ENCODE measurements at regions not wholly inside any gene's neighbourhood (a gene's known extent, or its start where the extent isn't known, plus 50 kb on each side); places are given as distances from the start of the nearest gene placed in this dataset.

GRCh38 chr7:106354822-106355221 lies 70.0 kb upstream of the NAMPT start:
- Mint-ChIP-seq H3K27me3 (ENCODE audit: low read depth in 2 of 2) (peaks cover 10 to 39% of the 10 kb centered on the region in 2 donors), H3K4me3 (no peak overlapping the region), H3K4me1 (no peaks in the 10 kb centered on the region), H3K27ac (no peak overlapping the region), H3K36me3 (peaks cover 5% of the 10 kb centered on the region), H3K9me3 (no peaks in the 10 kb centered on the region)
- ATAC-seq: no peak
- no peak for TF ChIP-seq CTCF (IDR thresholded peaks at IDR 0.05)
- Histone ChIP-seq H3K27me3 (ENCODE audit: control insufficient read depth, insufficient read depth, low read length) (no peaks in the 10 kb centered on the region), H3K27ac (ENCODE audit: low read length) (no peak overlapping the region), H3K9me3 (ENCODE audit: control insufficient read depth, insufficient read depth, low read length) (no peaks in the 10 kb centered on the region), H3K4me3 (ENCODE audit: low read length) (no peak overlapping the region), H3K36me3 (ENCODE audit: control insufficient read depth, insufficient read depth, low read length) (no peaks in the 10 kb centered on the region), H3K4me1 (ENCODE audit: control insufficient read depth, insufficient read depth, low read length) (no peaks in the 10 kb centered on the region)
- WGBS (ENCODE audit: insufficient coverage): 94% methylated on average over 3 of the region's 3 CpGs
- DNase-seq: no peak
- intact Hi-C loops (cut with micrococcal nuclease): no loop called here

GRCh38 chr7:106353944-106354343 lies 69.2 kb upstream of the NAMPT start:
- Histone ChIP-seq H3K9me3 (ENCODE audit: control insufficient read depth, insufficient read depth, low read length) (peaks cover 5% of the 10 kb centered on the region), H3K27me3 (ENCODE audit: control insufficient read depth, insufficient read depth, low read length) (no peaks in the 10 kb centered on the region), H3K27ac (ENCODE audit: low read length) (no peak overlapping the region), H3K4me1 (ENCODE audit: control insufficient read depth, insufficient read depth, low read length) (no peaks in the 10 kb centered on the region), H3K36me3 (ENCODE audit: control insufficient read depth, insufficient read depth, low read length) (no peaks in the 10 kb centered on the region), H3K4me3 (ENCODE audit: low read length) (no peak overlapping the region)
- TF ChIP-seq CTCF (IDR thresholded peaks at IDR 0.05): no peak
- Mint-ChIP-seq H3K9me3 (peaks cover 2 to 5% of the 10 kb centered on the region in 2 donors), H3K27ac (no peak overlapping the region), H3K4me1 (no peaks in the 10 kb centered on the region), H3K27me3 (ENCODE audit: low read depth in 2 of 2) (peaks cover 9 to 37% of the 10 kb centered on the region in 2 donors), H3K4me3 (no peak overlapping the region), H3K36me3 (no peaks in the 10 kb centered on the region)
- intact Hi-C loops (cut with micrococcal nuclease): no loop called here
- ATAC-seq: no peak
- WGBS (ENCODE audit: insufficient coverage): no CpG with 5 or more reads among the region's 1 CpG
- DNase-seq: no peak

- Histone ChIP-seq H3K4me1 (ENCODE audit: control insufficient read depth, insufficient read depth, low read length) (peaks cover 3% of the 10 kb centered on the region), H3K9me3 (ENCODE audit: control insufficient read depth, insufficient read depth, low read length) (peaks cover 6% of the 10 kb centered on the region), H3K27me3 (ENCODE audit: control insufficient read depth, insufficient read depth, low read length) (no peaks in the 10 kb centered on the region), H3K27ac (ENCODE audit: low read length) (no peak overlapping the region), H3K4me3 (ENCODE audit: low read length) (no peak overlapping the region), H3K36me3 (ENCODE audit: control insufficient read depth, insufficient read depth, low read length) (no peaks in the 10 kb centered on the region)
- Mint-ChIP-seq H3K27ac (no peak overlapping the region), H3K4me3 (no peak overlapping the region), H3K36me3 (peaks cover 14% of the 10 kb centered on the region), H3K9me3 (peaks cover 2 to 8% of the 10 kb centered on the region in 2 donors), H3K4me1 (peaks cover 20 to 29% of the 10 kb centered on the region in 2 donors), H3K27me3 (ENCODE audit: low read depth in 2 of 2) (peaks cover 12 to 22% of the 10 kb centered on the region in 2 donors)
- intact Hi-C loops (cut with micrococcal nuclease): no loop called here
- no peak for TF ChIP-seq CTCF (IDR thresholded peaks at IDR 0.05)
- no peak for ATAC-seq
- no peak for DNase-seq
Observed at GRCh38 chr7:106348231-106348630, 63.4 kb upstream of the NAMPT start.

GRCh38 chr7:106347229-106347833 lies 62.5 kb upstream of the NAMPT start:
- H3K36me3 ChIP-seq (ENCODE audit: control insufficient read depth, insufficient read depth, low read length): no peaks in the 10 kb centered on the region
- Mint-ChIP-seq H3K36me3 (peaks cover 14% of the 10 kb centered on the region), H3K4me1 (peaks cover 20 to 29% of the 10 kb centered on the region in 2 donors), H3K4me3 (peak overlapping the region; percentile 4), H3K27me3 (ENCODE audit: low read depth in 2 of 2) (peaks cover 12 to 22% of the 10 kb centered on the region in 2 donors), H3K27ac (peak overlapping the region; percentile 12 to 72), H3K9me3 (peaks cover 2 to 8% of the 10 kb centered on the region in 2 donors)
- H3K4me1 ChIP-seq (ENCODE audit: control insufficient read depth, insufficient read depth, low read length): peaks cover 3% of the 10 kb centered on the region
- intact Hi-C loops (cut with micrococcal nuclease): no loop called here
- peak in 2 of 3 donors; percentile 39 to 47 for ATAC-seq
- WGBS (ENCODE audit: insufficient coverage): 68% methylated on average over 2 of the region's 3 CpGs
- no peak overlapping the region for H3K27ac ChIP-seq (ENCODE audit: low read length)
- no peaks in the 10 kb centered on the region for H3K27me3 ChIP-seq (ENCODE audit: control insufficient read depth, insufficient read depth, low read length)
- TF ChIP-seq CTCF (IDR thresholded peaks at IDR 0.05): no peak
- H3K4me3 ChIP-seq (ENCODE audit: low read length): no peak overlapping the region
- peaks cover 10% of the 10 kb centered on the region for H3K9me3 ChIP-seq (ENCODE audit: control insufficient read depth, insufficient read depth, low read length)
- DNase-seq: peak in 1 of 2 donors; percentile 24
